Left hindlimb (tissue), 1 donor: ENCODE measurements at regions not wholly inside any gene's neighbourhood (a gene's known extent, or its start where the extent isn't known, plus 50 kb on each side); places are given as distances from the start of the nearest gene placed in this dataset.

Source experiments
- DNase-seq: peaks from one replicate; pipeline ENCODE4 v3.0.0-alpha.2; 2018

DNA sequence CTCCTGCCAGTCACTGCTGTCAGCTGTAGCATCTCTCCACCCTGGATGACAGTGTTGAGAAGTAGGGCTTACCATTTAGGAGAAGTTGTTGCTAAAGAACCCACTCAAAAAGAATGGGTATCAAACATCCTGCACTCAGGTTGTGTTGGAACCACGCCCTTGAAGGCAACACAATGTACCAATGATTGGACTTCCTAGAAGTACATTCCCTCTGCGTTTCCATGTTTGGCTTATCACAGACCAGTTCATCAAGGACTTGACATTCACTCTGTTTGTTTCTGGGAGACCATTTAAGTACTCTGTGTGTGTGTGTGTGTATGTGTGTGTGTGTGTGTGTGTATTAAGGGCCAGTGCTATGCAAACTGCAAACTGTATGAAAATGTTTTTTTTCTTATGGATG is 200.6 kb upstream of the GATB start:
- no peak for DNase-seq

DNA sequence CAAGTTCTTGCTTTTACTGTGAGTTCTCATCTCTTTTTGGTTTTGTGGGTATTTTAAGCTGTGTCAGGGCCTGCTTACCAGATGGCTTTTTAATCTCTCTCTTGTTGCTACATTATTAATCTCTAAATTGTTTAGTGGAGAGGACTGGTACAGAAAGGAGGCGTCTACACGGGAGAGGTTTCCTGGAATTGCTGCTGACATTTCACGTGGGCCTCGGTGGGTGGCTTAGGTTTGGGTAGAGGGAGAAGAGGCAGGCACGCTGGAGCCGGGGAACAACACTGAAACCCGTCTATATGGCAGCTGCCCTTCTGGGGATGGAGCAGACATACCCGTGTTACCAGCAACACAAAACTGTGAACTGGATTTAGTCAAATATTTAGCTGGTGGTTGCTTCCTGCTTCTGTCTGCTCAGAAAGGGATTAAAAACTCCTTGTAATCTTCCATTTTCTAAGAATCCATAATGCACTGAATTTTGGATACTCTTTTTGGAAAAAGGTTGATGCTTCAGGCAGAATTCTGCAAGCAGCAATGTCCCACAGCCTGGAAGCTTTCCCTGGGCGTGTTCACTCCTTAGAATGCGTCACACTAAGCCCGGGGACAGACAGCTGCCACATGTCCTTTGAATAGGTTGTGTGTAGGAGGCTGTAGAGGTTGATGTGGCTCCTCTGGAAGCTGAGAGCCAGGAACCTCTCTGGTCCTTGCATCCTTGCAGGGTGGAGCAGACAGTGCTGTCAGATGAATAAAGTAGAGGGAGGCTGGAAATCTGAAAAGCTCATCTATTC is 199.8 kb upstream of the GATB start:
- DNase-seq = no peak

DNA sequence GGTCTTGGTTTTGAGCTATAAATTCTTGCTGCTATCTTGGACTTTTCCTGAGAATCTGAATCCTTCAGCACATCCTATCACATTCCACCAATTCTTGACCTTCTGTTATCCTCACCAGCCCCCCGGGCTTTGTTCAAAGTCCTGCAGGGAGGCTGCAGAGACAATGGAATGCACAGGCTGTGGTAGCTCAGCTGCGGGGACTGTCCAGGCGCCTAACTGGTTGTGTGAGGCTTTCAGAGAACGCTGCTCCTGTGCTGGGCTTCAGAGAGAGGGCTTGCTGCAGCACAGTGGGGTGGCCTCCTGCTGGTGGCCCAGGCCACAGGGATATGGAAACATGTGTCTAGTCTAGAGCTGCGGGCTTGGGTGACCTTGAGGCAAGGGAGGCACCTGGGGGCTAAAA is 196.3 kb upstream of the GATB start:
- no peak for DNase-seq

DNA sequence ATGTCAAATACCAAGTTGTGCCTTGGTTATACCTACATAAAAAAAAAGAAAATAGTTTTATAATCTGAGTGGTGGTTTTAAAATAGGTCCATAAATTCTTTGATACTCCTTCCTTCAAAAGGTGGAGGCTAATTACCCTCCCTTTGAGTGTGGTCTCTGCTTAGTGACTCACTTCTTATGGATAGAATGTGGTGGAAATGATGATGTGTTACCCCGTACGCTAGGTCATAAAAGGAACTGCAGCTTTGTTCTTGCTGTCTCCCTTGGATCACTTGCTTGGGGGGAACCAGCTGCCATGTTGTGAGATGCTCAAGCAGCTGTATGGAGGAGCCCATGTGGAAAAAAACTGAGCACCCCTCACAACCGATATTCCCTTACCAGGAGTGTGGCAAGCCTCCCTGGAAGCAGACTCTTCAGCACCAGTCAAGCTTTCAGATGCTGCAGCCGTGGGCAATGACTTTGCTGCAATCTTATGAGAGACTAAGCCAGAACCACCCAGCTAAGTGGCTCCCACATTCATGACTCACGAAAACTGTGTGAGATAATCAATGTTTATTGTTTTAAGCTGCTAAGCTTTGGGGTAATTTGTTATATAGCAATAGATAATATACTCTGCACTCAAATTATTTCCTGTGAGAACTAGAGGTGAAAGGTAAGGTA is 195.0 kb upstream of the GATB start:
- DNase-seq = no peak

DNA sequence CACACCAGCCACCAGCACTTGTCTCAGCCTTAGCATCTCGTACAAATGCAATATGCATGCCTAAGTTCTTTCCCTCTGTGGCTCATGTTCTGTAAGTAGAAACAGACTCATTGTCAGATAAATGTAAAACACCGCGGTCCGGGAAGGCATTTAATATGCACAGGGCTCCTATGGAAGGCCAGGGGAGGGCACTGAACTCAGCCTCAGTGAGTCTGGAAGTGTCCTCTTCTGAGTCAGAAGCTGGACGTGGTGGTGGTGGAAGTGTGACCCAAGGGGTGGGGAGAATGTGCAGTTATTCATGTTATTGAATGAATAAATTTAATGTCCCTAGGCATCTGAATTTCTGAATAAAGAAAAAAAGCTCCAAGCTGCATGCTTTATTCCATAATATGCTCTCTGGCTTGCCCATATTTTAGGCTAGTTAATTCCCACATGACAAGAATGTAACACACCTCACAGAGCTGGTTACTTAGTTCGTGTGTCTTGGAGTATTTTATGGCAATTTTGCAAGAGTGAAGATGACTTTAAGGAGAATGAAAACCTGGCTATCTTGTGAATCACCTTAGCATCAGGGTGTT is 193.1 kb upstream of the GATB start:
- DNase-seq = no peak

DNA sequence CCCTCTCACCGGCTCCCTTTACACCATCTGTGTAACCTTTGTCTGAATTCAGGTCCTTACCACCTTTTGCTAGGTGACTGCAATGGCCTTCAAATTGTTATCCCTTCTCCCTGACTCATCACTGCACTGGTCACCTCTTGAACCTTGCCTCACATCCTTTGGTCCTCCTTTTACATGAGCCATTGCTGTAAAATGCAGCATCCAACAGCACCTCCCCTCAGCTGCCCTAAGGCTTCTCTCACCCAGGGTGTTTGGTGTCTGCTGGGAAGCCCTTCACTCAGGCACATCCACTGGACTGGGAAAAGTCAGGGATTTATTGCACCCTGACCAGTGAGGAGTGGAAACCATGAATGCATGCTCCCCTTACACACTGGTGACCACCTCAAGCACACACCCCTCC is 192.5 kb upstream of the GATB start:
- DNase-seq = no peak

DNA sequence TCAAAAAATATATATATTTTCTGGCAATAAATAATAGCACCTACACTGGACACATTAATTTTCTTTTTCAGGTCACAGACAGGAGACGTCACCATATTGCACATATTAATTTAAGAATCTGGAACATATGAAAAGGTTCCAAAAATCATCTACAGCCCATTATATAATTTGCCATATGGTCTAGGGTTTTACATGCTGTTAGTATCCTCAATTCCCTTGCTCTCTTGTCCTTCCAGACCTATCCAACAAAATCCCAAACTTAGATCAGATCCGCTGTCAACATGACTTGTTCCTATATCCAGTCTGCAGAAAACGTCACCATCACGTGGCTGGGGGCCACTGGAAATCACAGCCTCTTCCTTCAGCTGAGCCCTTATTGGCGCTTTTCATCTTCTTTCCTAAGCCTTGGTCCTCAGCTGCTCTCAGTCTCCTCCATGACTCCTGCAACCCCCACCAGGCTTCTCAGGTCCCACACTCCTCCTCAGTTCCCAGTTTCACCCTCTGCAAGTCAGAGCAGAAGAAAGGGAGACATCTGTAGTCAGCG is 192.0 kb upstream of the GATB start:
- DNase-seq = no peak

DNA sequence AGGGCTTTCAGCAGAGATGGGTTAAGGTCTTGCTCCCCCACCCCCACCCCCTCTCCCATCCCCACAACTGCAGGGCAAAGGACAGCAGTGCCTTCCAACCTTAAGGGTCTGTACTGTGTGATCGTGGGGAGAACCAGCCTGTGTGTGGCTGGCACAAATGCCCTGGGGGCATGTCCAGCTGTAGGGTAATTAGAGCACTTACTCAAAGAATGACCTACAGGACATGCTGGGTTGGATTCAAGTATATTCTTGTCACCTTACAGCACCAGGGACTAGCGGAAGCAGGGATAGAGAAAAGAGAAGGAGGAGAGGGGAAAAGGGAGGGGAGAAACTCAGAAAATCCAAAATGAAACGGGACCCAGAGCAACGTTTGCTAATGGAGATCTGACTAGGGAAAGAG is 191.3 kb upstream of the GATB start:
- no peak for DNase-seq

DNA sequence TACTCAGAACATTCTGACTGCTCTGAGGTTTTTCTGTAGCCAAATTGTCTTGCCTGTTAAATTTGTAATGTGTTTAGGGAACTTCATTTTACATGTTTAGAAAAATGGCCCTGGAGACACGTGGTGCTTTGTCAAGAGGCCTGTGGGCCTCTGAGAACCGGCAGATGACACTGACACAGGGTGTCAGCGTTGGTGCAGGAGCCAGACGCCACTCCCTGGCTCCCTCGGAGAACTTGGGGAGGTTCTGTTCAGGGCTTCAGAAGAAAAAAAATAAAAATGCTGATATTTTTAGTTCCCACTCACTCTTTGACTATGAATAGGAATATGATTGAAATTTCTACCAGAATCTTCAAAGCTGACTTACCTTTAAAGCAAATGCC is 190.9 kb upstream of the GATB start:
- no peak for DNase-seq

DNA sequence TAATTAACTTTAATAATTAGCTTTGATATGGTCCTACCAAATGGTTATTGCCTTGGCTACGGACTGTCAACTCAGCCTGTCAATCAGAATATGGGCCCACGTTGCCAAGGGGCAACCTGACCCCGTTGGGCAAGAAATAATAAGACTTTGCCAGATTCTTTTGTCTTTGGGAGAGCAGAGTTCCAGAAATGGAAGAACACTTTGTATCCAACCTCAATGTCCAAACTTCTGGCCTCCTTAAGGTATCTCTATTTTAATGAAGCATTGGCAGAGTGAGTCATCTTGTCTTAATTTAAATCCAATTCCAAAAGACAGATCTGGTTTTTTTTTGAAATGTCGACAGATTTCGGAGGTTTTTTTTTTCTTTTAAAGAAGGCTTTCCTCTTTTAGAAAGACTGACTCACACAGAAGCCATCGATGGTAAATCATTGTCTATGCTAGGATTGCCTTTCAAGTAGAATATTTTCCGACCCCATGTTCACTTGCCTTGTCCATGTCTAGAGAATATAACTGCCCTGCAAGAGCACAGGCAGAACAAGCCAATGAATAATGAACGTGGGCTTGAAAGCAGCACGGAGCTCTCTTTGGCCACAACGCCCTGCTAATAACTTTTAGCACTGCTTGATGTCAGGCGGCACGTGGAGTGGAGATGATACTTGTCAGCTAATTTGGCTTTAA is 190.3 kb upstream of the GATB start:
- no peak for DNase-seq

DNA sequence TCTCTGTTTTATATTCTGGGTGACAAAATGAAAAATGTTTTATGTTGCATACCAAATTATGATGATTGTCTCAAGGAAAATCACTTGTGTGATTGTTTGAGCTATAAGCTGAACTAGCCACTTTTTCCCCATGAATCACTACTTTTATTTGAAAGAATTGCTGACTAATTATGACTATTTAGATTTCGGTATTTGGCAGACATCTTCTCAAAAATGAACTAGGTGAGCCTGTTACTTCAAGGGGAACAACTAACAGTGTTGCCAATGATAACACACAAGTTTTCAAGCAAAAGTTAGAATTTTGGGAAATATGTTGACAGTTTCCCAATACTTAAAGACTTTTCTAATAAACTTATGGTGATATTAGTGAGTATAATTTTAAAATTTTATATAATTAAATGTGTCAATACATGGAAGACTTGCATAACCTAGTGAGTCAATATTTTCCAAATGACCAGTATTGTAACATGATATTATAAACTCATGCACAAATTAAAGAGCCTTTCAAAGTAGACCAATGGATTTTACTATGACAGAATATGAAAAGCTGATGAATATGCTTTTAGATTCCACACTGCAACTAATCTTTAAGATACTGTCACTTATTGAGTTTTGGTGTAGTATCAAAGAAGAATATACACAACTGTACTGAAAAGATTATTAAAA is 187.7 kb upstream of the GATB start:
- no peak for DNase-seq

DNA sequence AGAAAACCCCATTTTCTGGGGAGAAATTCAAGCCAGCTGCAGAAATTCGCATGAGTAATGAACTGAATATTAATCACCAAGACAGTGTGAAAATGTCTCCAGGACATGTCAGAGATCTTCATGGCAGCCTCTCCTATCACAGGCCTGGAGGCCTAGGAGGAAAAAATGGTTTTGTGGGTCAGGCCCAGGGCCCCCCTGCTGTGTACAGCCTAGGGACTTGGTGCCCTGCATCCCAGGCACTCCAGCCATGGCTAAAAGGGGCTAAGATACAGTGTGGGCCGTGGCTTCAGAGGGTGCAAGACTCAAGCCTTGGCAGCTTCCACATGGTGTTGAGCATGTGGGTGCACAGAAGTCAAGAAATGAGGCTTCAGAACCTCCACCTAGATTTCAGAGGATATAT is 185.9 kb upstream of the GATB start:
- DNase-seq = no peak

DNA sequence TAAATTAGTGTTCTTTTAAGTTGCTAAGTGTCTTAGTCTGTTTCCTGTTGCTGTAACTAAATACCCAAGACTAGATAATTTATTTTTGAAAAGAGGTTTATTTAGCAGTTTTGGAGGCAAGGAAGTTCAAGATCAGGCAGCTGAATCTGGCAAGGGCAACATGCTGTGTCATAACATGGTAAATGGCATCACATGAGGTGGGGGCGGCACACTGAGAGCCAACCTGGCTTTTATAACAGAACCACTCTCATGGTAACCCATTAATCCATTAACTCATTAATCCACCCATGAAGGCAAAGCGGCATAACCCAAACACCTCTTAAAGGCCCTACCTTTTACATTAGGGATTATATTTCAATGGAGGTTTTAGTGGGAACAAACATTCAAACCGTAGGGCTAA is 182.2 kb upstream of the GATB start:
- DNase-seq = no peak

DNA sequence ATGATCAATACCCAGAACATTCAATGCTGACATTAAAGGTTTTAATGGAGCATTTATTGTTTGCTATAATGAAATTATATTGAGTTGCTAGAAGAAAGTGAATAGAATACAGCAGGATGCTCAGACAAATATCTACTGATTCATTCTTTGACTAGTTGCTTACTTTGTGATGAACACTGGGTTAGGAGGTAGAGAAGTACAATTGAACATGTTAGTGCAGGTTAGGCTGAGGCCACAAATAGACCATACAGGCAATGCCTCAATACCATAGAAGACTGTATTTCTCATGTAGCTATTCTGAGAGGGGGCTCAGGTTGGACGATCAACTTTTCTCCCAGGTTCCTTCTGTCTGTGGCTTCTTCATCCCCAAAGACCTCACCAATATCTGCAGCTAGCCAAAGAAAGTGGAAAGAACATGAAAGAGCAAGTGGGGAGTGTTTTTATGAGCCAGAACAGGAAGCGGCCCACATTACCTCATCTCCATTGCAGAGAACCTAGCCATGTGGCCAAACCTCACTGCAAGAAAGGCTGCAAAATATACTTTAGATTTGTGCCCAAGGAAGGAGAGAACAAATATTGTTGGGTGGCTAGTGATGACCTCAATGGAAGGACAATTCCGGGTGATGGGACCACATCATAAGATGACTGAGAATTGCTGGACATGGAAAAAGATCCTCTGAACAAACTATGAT is 180.3 kb upstream of the GATB start:
- no peak for DNase-seq

DNA sequence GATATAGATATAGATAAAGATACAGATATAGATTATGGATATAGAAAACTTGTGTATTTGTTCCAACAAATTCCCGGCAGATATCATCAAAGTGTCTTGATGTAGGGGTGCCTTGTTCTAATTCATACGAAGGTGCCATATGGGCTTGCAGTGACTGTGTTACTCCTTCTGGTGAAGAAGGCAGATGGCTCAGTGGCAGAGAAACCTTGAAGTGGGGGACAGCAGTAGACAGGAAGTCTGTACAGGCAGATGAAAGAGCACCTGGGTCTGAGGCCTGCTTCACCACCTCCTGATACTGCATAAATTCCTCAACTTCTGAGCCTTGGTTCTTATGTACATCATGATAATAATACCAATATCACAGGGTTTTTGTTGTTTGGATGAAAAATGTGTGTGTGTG is 179.5 kb upstream of the GATB start:
- DNase-seq = no peak

DNA sequence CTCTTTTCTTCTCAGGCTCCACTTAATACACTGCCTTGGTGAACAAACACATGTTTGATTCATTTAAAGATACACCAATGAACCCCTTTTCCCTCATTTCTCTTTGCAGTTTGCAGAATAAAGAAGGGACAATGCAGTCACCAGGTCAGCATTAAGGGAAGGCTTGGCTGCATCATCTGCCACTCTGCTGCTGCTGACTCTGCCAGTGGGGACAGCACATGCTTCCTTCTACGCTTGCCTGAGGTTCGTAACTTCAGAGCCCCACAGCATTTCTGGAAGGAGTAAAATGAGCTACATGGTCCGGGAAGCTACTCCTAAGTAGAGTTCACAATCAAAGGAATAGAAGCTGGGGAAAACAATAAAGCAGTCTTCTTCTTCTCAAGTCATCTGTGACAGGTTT is 178.9 kb upstream of the GATB start:
- DNase-seq = no peak

DNA sequence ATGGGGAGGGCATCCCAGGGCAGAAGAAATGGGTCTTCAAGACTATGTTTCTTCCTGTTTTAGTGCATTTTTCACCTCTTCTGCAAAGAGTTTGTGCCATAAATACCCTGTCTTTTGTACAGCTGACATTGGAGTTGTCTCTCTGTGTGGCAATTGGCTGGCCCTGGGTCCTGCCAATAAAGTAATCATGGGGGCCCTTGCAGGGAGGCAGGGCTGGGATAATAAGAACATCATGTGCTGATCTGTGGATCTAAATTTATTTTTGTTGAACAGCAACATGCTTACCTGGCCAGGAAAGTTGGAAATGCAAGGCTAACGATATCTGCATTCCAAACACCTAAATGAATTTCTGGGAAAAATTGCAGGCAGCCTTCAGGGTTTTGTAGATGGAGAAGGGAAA is 174.6 kb upstream of the GATB start:
- no peak for DNase-seq

DNA sequence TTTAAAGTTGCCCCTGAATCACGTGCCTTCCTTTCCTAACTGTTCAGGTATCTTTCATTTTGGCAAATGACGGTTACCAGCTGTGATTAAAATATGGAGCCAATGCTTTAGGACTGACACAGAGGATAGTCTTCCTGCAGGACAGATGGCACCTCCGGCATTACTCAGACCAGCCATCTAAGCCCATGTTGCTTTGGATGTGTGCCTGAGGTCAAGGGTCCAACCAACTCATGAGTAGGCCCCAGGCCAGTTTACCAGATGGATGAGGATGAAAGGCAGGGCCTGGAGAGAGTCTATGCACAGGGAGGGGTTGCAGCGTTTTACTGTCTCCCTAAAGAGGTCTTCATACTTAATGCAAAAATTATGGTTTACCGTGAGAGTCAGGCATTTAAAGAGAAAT is 174.0 kb upstream of the GATB start:
- no peak for DNase-seq

DNA sequence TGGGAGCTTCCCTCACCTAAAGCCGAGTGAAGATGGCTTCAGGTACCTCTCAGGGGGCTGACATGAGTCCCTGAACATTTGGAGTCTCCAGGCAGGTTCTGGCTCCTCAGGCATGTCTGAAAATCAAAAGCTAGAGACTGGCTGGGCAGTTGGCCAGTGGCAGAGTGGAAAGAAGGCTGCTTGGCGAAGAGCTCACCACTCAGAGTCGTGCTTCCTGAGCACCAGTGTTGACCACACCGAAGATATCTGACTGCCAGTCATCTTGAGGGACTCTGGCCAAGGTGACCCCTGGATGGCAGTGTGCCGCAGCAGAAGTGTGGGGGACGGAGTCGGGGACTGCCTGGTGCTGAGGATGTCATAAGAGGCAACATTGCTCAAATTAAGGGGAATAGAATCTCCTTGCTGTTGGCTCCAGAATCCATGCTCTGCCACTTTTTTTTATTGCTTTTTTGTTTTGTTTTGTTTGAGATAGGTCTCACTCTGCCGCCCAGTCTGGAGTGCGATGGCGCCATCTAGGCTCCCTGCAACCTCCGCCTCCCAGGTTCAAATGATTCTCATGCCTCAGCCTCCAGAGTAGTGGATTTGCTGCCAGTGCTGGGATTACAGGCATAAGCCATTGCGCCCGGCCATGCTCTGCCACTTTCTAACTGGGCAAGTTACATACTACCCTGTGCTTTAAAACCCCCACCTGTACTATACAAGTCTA is 172.5 kb upstream of the GATB start:
- no peak for DNase-seq

DNA sequence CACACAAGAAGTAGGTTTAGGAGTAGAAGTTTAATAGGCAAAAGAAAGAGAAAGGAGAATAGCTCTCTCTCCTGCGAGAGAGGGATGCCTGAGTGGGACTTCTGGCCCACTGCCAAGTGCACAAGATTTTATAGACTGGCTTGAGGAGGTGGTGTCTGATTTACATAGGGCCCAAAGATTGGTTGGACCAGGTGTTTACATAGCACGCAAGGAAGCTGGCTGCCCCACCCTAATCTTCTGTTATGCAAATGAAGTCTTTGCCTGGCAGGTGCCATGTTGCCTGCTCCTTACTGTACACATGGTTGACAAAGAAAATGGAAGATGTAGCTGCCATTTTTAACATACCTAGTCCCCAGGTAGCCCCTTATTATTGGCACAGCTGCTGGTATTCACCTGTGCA is 170.8 kb upstream of the GATB start:
- no peak for DNase-seq

DNA sequence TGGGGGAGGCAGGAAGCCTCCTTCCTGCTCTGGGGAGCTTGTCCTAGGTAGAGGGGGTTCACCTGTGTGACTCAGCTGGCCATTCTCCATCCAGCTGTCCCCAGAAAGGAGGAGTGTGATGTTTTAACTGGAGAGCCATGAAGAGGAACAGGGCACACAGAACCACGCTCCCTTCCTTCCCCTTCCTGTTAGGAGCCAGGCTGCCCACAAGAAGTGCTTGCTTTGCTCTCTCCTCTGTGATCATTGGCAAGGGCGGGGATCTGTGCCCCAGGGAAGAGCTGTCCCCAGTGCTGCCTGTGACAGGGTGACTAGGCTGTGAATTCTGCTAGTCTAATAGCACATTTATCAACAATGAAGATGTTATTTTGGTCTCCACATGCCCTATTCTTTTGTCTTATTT is 169.6 kb upstream of the GATB start:
- no peak for DNase-seq

DNA sequence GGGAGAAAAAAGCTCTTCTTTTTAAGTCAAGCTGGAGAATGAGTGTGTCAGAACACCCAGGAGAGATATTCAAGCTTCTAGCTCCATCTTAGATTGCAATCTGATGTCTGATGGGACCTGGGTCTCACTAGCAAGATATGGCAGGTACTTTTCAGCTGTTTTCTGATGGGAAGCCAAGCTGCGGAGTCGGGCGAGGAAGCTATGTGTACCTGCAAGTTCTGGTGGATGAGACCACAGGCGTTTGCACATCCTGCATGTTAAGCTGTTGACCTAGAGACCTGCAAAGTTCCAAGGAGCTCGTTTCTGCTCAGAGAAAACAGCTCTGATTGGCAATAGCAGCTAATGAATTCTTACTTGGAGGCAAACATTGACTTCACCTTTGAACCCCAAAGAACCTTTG is 167.3 kb upstream of the GATB start:
- DNase-seq = no peak
